HG03280 (cell line): ENCODE measurements at regions not wholly inside any gene's neighbourhood (a gene's known extent, or its start where the extent isn't known, plus 50 kb on each side); places are given as distances from the start of the nearest gene placed in this dataset.
"Not testable (repeated sequence)": the region's sequence is repeated elsewhere in the genome, so short reads cannot be mapped to it uniquely, and the experiment has no call there.

Experiments used
- ATAC-seq: cut with Tn5 transposase; IDR thresholded peaks from one replicate; pipeline ENCODE4 v1.9.1; 2021; ENCODE audit warnings: mild to moderate bottlenecking, moderate library complexity; ENCODE audit not compliant: unreplicated experiment

DNA sequence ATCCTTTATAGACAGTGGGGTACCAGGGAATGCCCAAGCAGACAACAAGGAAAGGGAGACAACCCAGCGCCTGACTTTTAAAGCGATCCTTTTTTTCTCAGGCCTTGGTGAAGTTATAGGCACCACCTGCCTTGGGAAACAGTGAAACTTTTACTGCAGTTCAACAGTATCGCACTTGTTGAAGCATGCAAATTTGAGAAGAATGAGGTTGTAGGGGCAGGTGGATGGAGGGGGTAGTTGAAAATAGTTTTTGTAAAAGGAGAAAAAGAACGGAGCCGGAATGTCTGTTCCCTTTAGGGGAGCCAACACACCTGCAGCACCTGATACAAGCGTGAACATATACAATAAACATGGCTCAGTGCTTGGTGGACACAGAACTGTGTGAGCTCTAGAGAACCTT lies 190.2 kb upstream of the NR3C1 start:
- ATAC-seq, result no peak

DNA sequence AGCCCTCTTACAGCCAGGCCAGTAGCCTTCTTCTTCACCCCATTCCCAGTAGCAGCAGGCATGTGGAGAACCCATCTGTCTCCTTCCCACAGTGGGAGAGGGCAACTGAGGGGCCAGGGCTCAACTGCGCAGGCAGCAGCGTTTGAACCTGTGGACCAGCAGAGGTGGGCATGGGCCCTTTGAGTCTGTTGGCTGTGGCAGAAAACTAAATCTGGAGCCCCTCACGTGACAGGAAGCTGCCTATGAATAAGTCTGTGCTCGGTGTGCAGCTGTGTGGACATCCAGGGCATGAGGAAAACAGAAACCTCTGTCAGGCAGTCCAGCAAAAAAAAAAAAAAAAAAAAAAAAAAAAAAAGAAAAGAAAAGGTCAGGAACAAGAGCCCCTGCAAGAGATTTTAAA lies 189.2 kb upstream of the NR3C1 start:
- peak; percentile 84 for ATAC-seq

DNA sequence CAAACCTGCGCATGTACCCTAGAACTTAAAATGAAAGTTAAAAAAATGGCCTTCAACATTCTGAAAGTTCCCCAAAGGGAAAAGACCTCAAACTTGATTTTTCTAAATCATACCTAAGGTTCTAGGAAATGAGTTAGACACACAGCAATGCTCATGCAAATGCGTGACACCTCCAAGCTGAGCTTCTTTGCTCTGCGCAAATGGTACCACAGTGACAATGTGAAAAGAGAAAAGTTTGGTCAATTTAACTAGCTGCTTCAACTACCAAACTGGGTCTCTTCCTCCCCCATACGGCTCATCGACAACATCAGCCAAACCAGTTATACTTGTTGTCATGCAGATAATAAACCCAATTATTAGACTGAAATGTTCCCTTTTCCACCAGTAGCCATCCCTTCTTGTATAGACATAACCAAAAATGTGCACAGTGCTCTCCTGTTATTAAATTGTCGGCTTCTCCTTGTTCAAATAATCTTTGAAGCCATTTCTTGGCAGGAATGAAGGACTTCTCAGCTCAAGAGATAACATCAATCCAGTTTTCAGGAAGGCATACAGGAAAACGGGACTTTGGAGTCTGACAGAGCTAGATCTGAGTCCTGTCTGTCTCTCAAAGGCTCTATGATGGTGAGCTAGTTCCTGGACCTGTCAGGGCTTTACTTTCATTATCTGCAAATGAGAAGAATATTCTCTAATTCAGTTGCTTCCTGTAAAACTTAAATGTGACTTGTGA lies 185.6 kb upstream of the NR3C1 start:
- ATAC-seq, result no peak

DNA sequence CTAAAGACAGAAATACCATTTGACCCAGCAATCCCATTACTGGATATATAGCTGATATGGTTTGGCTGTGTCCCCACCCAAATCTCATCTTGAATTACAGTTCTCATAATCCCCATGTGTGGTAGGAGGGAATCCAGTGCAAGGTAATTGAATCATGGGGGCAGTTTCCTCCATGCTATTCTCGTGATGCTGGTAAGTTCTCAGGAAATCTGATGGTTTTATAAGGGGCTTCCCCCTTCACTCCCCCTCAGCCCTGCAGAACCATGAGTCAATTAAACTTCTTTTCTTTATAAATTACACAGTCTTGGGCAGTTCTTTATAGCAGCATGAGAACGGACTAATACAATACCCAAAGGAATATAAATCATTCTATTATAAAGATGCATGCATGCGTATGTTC lies 184.6 kb upstream of the NR3C1 start:
- ATAC-seq, result not testable (repeated sequence)

DNA sequence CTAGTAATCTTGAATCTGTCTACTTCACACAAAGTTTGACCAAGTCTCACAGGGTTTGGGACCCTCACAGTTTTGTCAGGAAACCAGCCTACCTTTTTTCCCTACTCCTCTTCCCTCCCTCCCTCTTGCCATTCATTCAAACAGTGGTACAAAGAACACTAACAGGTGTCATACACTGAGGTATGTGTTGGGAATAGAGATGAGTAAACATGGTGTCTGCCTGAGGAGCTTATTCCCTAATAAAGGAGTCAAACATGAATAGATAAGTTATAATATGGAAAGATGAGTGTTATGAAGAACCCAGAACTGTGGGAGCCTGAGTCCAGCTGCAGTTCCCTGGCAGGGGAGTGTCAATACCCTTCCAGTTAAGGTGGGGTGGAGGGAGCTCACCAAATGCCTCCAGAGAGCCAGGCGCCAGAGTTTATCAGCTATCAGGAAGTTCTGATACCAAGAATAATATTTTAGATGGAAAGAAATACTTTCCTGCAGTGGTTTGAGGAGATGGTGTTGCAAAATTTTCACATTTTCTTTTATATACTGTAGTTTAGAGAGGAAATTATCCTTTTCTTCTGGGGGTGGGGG lies 183.4 kb upstream of the NR3C1 start:
- ATAC-seq, result no peak

DNA sequence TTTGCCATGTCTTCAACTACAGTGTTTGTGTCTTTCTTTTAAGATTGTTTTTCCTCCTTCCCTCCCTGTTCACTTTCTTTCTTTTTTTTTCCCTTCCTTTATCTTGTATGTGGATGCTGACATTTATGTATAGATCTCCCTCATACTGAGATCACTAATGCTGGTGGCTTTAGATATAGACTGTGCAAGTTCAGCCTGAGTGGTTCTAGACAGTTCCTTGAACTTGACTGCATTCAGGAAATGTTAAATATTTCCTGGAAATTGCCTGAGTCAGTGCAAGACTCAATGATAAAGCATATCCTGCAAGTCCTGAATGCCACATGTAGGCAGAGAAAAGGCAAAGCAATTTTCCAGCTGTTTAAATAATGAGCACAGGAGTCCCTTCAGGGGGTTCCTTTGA lies 182.5 kb upstream of the NR3C1 start:
- no peak for ATAC-seq

DNA sequence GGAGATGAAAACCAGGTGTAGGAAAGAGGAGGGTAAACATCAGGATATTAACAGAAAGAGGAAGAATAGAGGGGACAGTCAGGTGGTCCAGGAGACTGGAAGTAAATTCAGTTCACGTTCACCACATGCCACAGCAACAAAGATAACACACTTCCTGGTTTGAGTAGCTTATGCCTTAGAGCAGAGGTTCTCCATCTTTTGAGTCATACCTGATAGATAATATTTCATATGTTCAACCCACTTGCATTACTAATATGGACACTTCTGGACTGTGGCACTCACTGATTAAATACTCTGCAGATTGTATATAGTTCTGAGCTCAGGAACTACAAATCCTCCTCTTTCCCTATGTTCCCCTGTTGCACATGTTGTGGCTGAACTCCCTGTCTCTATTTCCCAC lies 179.9 kb upstream of the NR3C1 start:
- no peak for ATAC-seq

DNA sequence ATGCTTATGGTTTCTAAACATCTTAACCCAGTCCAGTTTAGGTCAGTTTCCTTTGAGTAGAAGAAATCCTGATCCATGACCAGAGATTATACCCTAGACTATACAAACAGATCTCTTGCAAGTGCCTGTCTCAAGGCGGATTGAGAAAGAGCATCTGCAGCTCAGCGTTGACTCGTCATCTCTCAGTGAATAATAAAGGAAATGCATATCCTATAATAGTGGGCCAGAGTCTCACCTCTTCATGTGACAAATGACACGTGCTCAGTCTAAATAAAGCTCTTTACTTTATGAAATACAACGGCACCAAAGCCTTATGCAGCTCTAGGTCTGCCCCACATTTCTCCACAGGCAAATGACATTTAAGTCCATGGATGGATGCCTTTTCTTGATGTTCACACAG lies 179.4 kb upstream of the NR3C1 start:
- no peak for ATAC-seq

DNA sequence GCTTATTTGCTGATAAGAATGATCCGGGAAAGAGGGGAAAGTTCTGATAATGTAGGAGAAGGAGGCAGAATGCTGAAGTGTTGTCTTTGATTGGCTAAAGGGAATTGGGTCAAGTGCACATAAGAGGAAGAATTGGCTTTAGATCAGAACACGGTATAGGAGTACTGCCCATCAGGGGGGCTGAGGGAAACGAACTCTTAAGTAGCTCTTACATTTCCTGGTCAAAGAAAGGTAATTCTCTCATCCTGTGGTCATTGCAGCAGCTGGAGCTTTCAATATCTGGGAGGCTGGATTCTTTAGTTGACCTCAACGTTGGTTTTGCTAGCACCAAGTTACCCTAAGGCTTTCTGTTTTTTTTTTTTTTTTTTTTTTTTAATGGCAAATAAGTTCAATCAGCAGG lies 178.7 kb upstream of the NR3C1 start:
- ATAC-seq, result no peak

DNA sequence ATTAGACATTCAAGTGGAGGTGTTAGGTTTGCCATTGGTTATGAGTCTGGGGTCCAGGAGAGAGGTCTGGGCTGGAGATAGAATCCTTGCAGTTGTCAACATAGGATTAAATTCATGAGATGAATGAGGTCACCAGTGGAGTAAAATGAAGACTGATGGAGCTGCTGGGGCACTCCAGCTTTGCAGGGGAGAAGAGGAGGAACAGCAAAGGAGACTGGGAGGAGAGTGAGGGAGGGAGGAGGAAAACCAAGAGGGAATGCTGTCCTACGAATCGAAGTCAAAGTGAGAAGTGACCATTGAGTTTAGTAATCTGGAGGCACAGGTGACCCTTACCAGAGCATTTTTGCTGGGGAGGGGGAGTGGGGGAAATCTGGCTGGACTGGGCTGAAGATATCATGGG lies 178.2 kb upstream of the NR3C1 start:
- ATAC-seq, result no peak

DNA sequence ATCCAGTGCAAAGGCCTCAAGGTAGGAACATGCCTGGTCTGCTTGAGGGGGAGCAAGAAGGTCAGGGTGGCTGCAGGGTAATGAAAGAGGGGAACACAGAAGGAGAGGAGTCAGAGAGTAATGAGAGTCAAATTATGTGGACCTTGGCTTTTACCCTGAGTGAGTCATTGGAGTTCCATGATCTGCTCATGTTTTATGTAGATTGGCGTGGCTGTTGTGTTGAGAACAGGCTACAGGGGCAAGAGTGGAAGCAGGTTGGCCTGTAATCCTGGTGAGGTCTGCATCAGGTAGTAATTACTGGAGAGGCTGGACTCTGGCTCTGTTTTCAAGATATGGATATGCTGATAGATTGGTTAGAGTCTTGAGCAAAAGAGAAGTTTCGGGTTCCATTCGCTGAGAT lies 177.7 kb upstream of the NR3C1 start:
- ATAC-seq, result no peak

DNA sequence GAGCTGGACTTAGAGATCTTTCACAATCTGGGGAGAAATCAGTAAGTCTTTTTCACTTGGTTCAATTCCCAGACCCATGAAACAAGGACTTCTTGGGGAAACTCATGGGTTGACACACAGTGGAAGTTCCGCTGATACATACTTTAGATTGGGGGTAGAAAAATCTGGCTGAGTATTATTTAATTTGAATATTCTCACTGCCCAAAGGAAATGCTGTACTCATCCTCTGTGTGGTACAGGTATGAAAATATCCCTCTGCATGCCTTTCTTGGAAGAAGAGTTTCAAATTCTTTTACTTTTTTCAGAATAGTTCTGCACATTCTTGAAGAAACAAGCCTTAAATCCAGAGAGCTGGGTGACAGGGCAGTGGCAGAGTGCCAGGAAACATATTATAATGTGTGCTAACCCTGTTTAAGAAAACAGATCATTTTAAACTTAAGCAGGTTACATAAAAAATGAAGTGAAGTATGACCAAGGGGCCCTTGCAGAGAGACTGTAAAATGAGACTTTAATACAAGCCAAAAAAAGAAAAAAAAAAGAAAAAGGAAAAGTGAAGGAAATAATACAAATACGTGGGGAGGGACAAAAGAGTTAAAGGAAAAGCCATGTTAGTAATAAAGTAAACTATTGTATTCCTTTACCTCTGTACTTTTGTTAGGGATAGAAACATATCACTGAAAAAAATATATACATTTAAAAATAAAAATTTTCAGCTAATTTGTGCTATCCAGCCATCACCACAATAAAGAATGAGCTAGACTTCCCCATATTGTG lies 173.4 kb upstream of the NR3C1 start:
- ATAC-seq, result no peak

DNA sequence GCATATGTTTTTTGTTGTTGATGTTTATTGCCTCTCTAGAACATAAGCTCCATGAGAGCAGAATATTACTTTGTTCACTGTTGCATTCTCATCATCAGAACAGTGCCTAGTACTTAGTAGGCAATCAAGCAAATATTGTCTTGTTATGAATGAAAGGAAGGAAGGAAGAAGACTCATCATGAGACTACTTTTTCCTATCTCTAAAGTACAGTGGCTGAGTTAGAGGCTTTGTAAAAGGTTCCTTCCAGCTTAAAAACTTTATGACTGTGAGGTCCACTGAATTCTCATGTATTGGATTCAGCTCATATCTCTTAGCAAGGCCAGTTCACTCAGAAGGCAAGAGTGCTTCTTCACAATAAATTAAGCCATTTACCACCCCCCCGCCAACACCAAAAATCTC lies 171.8 kb upstream of the NR3C1 start:
- no peak for ATAC-seq

DNA sequence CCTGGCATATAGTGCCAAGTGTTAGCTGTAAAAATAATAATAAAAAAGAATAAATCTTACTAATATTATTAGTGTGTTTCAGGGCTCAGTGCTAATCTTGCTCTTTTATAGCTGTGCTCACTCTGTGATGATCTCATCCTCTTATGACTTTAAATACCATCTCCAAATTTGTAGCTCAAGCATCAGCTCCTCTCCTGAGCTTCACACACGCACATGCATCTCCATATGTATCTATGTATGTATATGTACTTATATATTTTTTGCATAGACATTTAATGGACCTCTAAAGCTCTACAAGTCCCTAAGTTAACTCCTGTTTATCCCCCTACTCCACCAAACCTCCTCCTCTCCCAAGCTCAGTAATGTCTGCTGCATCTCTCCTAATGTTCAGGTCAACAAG lies 170.8 kb upstream of the NR3C1 start:
- ATAC-seq, result no peak

DNA sequence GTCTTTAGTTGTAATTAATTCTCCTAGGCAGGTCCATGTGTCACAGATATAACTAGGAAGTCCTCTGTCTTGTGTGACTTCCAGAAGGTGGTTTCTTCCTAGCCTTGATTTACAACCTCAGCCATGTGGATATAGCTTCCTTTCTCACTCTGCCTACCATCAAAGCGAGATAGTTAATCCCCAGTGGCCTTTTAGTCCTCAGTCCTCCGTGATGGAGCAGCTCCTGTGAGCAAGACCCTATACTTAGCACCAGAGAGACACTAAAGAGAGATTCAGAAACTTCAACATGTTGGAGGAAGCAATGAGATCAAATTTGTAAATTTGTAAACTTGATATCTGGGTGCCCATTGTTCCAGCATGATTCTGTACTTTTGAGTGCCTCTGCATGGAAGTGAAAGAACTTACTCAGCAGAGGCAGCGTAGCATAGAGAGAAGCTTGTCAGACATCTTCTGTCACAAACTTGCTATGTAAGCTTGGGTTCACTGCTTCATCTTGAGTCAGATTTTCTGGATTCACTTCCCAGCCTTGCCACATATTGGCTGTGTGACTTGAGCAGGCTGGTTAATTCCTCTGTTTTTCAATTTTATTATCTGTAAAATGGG lies 170.2 kb upstream of the NR3C1 start:
- ATAC-seq, result no peak

DNA sequence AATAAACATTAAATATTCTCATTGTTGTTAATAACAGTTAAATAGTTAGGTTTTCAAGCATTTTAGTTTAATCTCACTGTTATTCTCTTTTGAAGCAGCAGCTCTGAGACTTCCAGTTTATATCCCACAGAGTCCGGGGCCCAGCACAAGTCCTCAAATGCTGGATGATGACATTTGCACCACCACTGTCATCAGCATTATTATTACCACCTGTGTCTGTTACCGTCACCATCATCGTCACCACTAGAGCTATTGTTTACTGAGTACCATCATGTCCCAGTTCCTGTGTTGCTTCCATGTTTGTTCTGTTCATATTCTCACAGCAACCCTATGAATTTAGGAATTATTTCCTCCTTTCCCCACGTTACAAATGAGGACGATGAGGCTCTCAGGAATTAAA lies 169.2 kb upstream of the NR3C1 start:
- no peak for ATAC-seq

DNA sequence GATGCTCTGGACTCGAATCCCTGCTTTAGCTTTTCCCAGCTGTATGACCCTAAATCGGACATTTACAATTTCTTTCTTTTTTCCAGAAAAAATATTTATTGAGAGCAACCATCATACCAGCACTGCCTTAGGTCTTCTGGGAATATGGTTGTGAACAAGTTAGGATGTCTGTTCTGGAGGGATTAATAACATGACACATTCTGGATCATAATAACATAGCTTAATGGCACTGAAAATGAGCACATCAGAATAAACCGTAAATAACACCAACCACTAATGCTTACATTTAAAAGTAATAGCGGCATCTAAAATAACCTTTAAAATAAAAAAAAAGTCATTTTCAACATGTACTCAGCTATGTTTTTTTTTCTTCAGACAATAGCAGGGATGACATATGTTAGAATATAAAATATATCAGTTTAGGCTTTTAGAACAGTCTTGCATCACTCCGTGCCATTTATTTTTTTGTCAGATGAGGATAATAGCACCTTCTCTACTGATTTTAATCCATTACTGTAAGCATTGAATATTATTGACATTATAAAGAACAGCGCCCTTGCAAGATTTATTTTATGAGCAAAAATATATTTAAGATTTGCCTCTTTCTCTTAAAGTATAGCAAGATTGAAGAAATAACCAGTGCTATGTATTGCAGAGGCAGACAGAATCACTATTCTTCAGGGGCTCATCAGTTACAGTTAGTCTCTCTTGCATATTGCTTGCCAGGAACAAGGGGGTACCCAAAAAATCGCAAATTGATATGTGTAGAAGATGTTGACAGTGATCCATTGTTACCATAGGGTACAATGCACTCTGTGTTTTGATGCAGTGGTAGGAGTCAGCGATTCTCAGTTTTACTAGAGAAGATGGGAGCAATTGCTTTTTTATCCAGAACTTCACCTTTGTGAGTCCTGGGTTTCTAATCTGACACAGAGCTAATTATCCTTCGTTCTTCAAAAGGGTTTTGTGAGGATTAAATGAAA lies 168.4 kb upstream of the NR3C1 start:
- ATAC-seq, result no peak

DNA sequence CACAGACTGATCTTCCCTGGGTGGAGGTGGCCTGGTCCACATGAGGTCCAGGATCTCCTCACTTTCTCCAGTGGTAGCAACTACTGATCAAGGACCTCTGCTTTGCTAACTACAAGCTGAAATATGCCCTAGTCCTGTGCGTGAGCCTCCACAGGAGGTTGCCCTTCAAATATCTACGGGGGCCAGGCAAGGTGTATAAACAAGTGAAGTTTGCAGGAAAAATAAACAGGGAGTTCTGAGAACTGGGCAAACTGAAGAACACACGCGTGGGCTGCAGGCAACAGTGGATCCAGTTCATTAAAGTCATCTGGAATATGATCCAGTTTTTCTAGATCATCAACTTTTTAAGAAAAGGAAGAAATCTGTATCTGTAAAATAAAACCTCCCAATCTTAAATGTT lies 167.5 kb upstream of the NR3C1 start:
- ATAC-seq, result no peak

DNA sequence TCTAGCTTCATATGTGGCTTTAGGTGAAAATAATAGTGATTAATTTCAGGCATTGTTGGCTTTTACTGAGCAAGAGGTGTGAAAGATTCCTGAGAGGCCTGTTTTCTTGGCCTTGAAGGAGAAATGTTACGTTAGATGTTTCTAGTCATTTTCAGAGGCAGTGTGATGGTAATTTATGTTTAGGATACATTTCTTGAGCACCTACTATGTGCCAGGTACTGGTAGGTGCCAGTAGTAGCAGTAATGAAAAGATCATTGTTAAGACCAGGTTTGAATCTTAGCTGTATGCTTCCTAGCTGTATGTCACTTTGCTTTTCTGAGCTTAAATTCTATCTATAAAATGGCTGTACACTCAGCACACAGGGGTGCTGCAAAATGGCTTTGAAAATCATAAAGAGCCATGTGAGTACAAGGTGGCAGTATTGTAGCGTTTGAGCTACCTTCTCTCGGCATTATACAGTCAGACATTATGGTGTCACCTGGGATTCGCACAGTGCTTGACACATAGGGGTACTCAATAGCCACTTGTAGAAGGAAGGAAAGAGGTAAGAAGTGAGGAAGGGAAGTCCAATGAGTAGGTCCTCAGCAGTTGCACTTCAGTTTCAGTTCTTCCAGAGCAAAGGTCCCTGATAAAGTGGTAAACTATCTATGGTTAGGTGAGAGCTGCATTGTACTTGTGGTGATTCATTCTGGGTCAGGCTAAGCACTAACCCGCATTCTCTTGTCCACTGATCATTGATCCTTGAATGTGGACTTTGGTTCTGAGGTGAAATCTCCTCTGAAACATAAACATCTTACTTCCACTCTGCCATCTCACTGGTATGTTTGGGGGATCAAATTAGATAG lies 166.5 kb upstream of the NR3C1 start:
- ATAC-seq, result no peak

DNA sequence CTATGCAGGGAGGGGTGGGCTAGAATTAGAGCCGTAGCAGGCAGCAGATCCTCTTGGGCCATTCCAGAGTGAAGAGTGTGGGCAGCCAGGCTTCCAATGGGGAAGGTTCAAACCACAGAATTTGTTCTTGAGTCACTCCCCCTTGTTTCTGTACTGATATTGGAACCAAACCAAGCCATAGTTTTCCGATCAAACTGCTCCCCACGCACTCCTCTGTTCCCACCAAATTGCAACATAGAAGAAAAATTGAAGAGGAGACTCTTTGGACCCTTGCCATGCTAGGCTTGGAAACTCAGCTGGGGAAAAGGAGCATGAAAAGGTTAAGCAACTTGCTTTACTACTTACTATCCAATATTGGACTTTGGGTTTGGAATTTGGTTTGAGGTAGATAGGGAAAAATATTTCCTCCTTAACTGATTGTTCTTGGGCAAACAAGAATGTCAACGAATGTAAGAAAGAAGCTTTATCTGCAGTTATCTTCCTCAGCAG lies 165.8 kb upstream of the NR3C1 start:
- no peak for ATAC-seq
